ENCODE measurements at regions not wholly inside any gene's neighbourhood (a gene's known extent, or its start where the extent isn't known, plus 50 kb on each side); places are given as distances from the start of the nearest gene placed in this dataset.

GRCh38 chr6:81340946-81341345 lies 411.5 kb downstream of the TENT5A start:
- Histone ChIP-seq H3K27me3 (replicated peaks; ENCODE audit: control insufficient read depth, insufficient read depth, low read length) (no peaks in the 10 kb centered on the region), H3K4me3 (replicated peaks; ENCODE audit: low read depth, low read length) (no peak overlapping the region), H3K36me3 (ENCODE audit: control insufficient read depth, insufficient read depth, low read length) (no peaks in the 10 kb centered on the region)
- TF ChIP-seq CTCF (IDR thresholded peaks at IDR 0.05; ENCODE audit: insufficient read depth, low read length, poor library complexity, severe bottlenecking): no peak
- no peak for DNase-seq (ENCODE audit: extremely low read depth, insufficient read length)

- no peak for TF ChIP-seq CTCF (IDR thresholded peaks at IDR 0.05; ENCODE audit: insufficient read depth, low read length, poor library complexity, severe bottlenecking)
- Histone ChIP-seq H3K4me3 (replicated peaks; ENCODE audit: low read depth, low read length) (no peak overlapping the region), H3K36me3 (ENCODE audit: control insufficient read depth, insufficient read depth, low read length) (no peaks in the 10 kb centered on the region), H3K27me3 (replicated peaks; ENCODE audit: control insufficient read depth, insufficient read depth, low read length) (no peaks in the 10 kb centered on the region)
- no peak for DNase-seq (ENCODE audit: extremely low read depth, insufficient read length)
These were observed 421.0 kb downstream of the TENT5A start for GRCh38 chr6:81331526-81331925.

GRCh38 chr6:81328700-81329099 lies 423.8 kb downstream of the TENT5A start:
- TF ChIP-seq CTCF (IDR thresholded peaks at IDR 0.05; ENCODE audit: insufficient read depth, low read length, poor library complexity, severe bottlenecking): no peak
- Histone ChIP-seq H3K27me3 (replicated peaks; ENCODE audit: control insufficient read depth, insufficient read depth, low read length) (no peaks in the 10 kb centered on the region), H3K4me3 (replicated peaks; ENCODE audit: low read depth, low read length) (no peak overlapping the region), H3K36me3 (ENCODE audit: control insufficient read depth, insufficient read depth, low read length) (no peaks in the 10 kb centered on the region)
- DNase-seq (ENCODE audit: extremely low read depth, insufficient read length): no peak

GRCh38 chr6:81326881-81327561 lies 425.5 kb downstream of the TENT5A start:
- H3K36me3 ChIP-seq (ENCODE audit: control insufficient read depth, insufficient read depth, low read length): no peaks in the 10 kb centered on the region
- no peak overlapping the region for H3K4me3 ChIP-seq (replicated peaks; ENCODE audit: low read depth, low read length)
- no peak for TF ChIP-seq CTCF (IDR thresholded peaks at IDR 0.05; ENCODE audit: insufficient read depth, low read length, poor library complexity, severe bottlenecking)
- H3K27me3 ChIP-seq (replicated peaks; ENCODE audit: control insufficient read depth, insufficient read depth, low read length): no peaks in the 10 kb centered on the region
- no peak for DNase-seq (ENCODE audit: extremely low read depth, insufficient read length)

GRCh38 chr6:81309811-81310210 lies 442.7 kb downstream of the TENT5A start:
- Histone ChIP-seq H3K4me3 (replicated peaks; ENCODE audit: low read depth, low read length) (no peak overlapping the region), H3K36me3 (ENCODE audit: control insufficient read depth, insufficient read depth, low read length) (no peaks in the 10 kb centered on the region), H3K27me3 (replicated peaks; ENCODE audit: control insufficient read depth, insufficient read depth, low read length) (no peaks in the 10 kb centered on the region)
- no peak for DNase-seq (ENCODE audit: extremely low read depth, insufficient read length)
- TF ChIP-seq CTCF (IDR thresholded peaks at IDR 0.05; ENCODE audit: insufficient read depth, low read length, poor library complexity, severe bottlenecking): no peak
